Anterior cingulate cortex (tissue), 58 donors: ENCODE measurements at regions not wholly inside any gene's neighbourhood (a gene's known extent, or its start where the extent isn't known, plus 50 kb on each side); places are given as distances from the start of the nearest gene placed in this dataset.
"Not testable (repeated sequence)": the region's sequence is repeated elsewhere in the genome, so short reads cannot be mapped to it uniquely, and the experiment has no call there.

Experiments
- DNase-seq, 58 donors: peaks; one replicate each; lab custom pipeline; 2025; lab: John Stamatoyannopoulos, UW

GRCh38 chr4:28006021-28006420, 1145.4 kb downstream of the STIM2 start:
- DNase-seq, result no peak

- peak in 14 of 58 donors; percentile 6 to 64 (median 14) for DNase-seq
Measured at GRCh38 chr4:28007693-28008092, 1147.1 kb downstream of the STIM2 start.

- DNase-seq, result no peak
Measured at GRCh38 chr4:28009541-28009940, 1148.9 kb downstream of the STIM2 start.

GRCh38 chr4:28010577-28011240, 1150.1 kb downstream of the STIM2 start:
- DNase-seq, result no peak

- DNase-seq, result no peak
Measured at GRCh38 chr4:28014469-28014868, 1153.8 kb downstream of the STIM2 start.

- no peak for DNase-seq
Measured at GRCh38 chr4:28015996-28016395, 1155.4 kb downstream of the STIM2 start.

- peak in 7 of 58 donors; percentile 0 to 32 (median 4) for DNase-seq
Measured at GRCh38 chr4:28038253-28038652, 1177.6 kb downstream of the STIM2 start.

GRCh38 chr4:28062562-28062961, 1201.9 kb downstream of the STIM2 start:
- DNase-seq, result no peak

GRCh38 chr4:28073860-28074555, 1213.4 kb downstream of the STIM2 start:
- DNase-seq, result no peak

GRCh38 chr4:28075401-28075956, 1214.8 kb downstream of the STIM2 start:
- DNase-seq, result no peak

GRCh38 chr4:28077203-28077602, 1216.6 kb downstream of the STIM2 start:
- DNase-seq, result not testable (repeated sequence)

GRCh38 chr4:28082686-28083390, 1222.2 kb downstream of the STIM2 start:
- DNase-seq, result no peak

GRCh38 chr4:28092610-28093009, 1232.0 kb downstream of the STIM2 start:
- no peak for DNase-seq

- DNase-seq, result no peak
Measured at GRCh38 chr4:28093071-28093470, 1232.4 kb downstream of the STIM2 start.

- no peak for DNase-seq
Measured at GRCh38 chr4:28101583-28101982, 1240.9 kb downstream of the STIM2 start.

GRCh38 chr4:28105271-28105859, 1244.7 kb downstream of the STIM2 start:
- no peak for DNase-seq

- DNase-seq, result no peak
Measured at GRCh38 chr4:28106155-28106554, 1245.5 kb downstream of the STIM2 start.

- no peak for DNase-seq
Measured at GRCh38 chr4:28109801-28110200, 1249.2 kb downstream of the STIM2 start.

GRCh38 chr4:28112691-28113335, 1252.2 kb downstream of the STIM2 start:
- not testable (repeated sequence) for DNase-seq

GRCh38 chr4:28113586-28113985, 1252.9 kb downstream of the STIM2 start:
- not testable (repeated sequence) for DNase-seq
